Fibroblast of lung (primary cell): ENCODE measurements at regions not wholly inside any gene's neighbourhood (a gene's known extent, or its start where the extent isn't known, plus 50 kb on each side); places are given as distances from the start of the nearest gene placed in this dataset.

ENCODE experiments used
- DNase-seq, 2 donors: peaks; one replicate each; pipeline versions ENCODE4 v3.0.0 to v3.0.0-alpha.2; 2010; ENCODE audit warnings: low read depth in 2 of 2
- H2AFZ ChIP-seq: 2 replicates; pipeline ENCODE4 v1.5.1; 2012; ENCODE audit warnings: low read length, control low read depth, inconsistent platforms
- H3K27ac ChIP-seq: 2 replicates; pipeline ENCODE4 v1.5.1; 2011; ENCODE audit warnings: low read length, control low read depth; ENCODE audit not compliant: insufficient read depth
- H3K27me3 ChIP-seq: 2 replicates; pipeline ENCODE4 v1.5.1; 2011; ENCODE audit warnings: mild to moderate bottlenecking, low read length; ENCODE audit not compliant: control insufficient read depth, insufficient read depth
- H3K36me3 ChIP-seq: 2 replicates; pipeline ENCODE4 v1.5.1; 2011; ENCODE audit warnings: low read length; ENCODE audit not compliant: control insufficient read depth, insufficient read depth
- H3K4me1 ChIP-seq: 2 replicates; pipeline ENCODE4 v1.5.1; 2011; ENCODE audit warnings: low read length; ENCODE audit not compliant: control insufficient read depth, insufficient read depth; ENCODE audit errors: extremely low read depth
- H3K4me2 ChIP-seq: 2 replicates; pipeline ENCODE4 v1.5.1; 2011; ENCODE audit warnings: low read length, control low read depth; ENCODE audit not compliant: insufficient read depth; ENCODE audit errors: extremely low read depth
- H3K4me3 ChIP-seq, 4 experiments: fragments of 200-600 bp in 1 of 4; sonication (generic) in 1 of 4; replicated peaks in 1 of 4; 2 replicates each; pipeline ENCODE4 v1.5.1; 2011 to 2016; ENCODE audit warnings: low read length in 4 of 4, low read depth in 3 of 4, mild to moderate bottlenecking in 3 of 4, control low read depth in 2 of 4, inconsistent platforms in 1 of 4, mixed read lengths in 1 of 4; ENCODE audit not compliant: insufficient read depth in 1 of 4; ENCODE audit errors: control extremely low read depth in 1 of 4
- H3K79me2 ChIP-seq: 2 replicates; pipeline ENCODE4 v1.5.1; 2012; ENCODE audit warnings: mild to moderate bottlenecking, low read length, inconsistent platforms; ENCODE audit not compliant: control insufficient read depth, insufficient read depth
- H3K9ac ChIP-seq: 2 replicates; pipeline ENCODE4 v1.5.1; 2011; ENCODE audit warnings: mild to moderate bottlenecking, low read length, control low read depth; ENCODE audit not compliant: insufficient read depth
- H3K9me3 ChIP-seq: 2 replicates; pipeline ENCODE4 v1.5.1; 2012; ENCODE audit warnings: low read depth, low read length; ENCODE audit not compliant: control insufficient read depth, insufficient read depth
- H4K20me1 ChIP-seq: 2 replicates; pipeline ENCODE4 v1.5.1; 2011; ENCODE audit warnings: low read length; ENCODE audit not compliant: control insufficient read depth, insufficient read depth; ENCODE audit errors: extremely low read depth
- CTCF ChIP-seq, 2 donors: IDR thresholded peaks in 1 of 2; conservative IDR thresholded peaks in 1 of 2; 1 replicate in 1 of 2; 2 replicates in 1 of 2; pipeline ENCODE4 v1.5.1; 2011 to 2012; ENCODE audit warnings: low read length in 2 of 2, control low read depth in 1 of 2, inconsistent platforms in 1 of 2, low read depth in 1 of 2, mild to moderate bottlenecking in 1 of 2
- EZH2 ChIP-seq: IDR thresholded peaks from 2 replicates; pipeline ENCODE4 v1.5.1; 2012; ENCODE audit warnings: low read length, control low read depth, mild to moderate bottlenecking; ENCODE audit errors: missing control alignments

- Histone ChIP-seq H3K36me3 (no peaks in the 10 kb centered on the region), H3K4me3 (no peak overlapping the region), H2AFZ (no peak overlapping the region), H3K4me1 (no peaks in the 10 kb centered on the region), H4K20me1 (no peaks in the 10 kb centered on the region), H3K27ac (no peak overlapping the region), H3K79me2 (no peaks in the 10 kb centered on the region), H3K9me3 (no peaks in the 10 kb centered on the region), H3K27me3 (no peaks in the 10 kb centered on the region), H3K4me2 (no peak overlapping the region), H3K9ac (no peak overlapping the region)
- DNase-seq, result no peak
- TF ChIP-seq CTCF (conservative IDR thresholded peaks at IDR 0.05 in 1 of 2, IDR thresholded peaks at IDR 0.05 in 1 of 2; ENCODE audit: low read depth in 1 of 2, low read length in 2 of 2), result no peak
- no peak for TF ChIP-seq EZH2
These were observed 54.1 kb upstream of the ACYP2 start for GRCh38 chr2:54061272-54061671.

- Histone ChIP-seq H2AFZ (no peak overlapping the region), H3K9ac (no peak overlapping the region), H3K4me3 (no peak overlapping the region), H3K9me3 (no peaks in the 10 kb centered on the region), H3K27ac (no peak overlapping the region), H4K20me1 (no peaks in the 10 kb centered on the region), H3K27me3 (no peaks in the 10 kb centered on the region), H3K79me2 (no peaks in the 10 kb centered on the region), H3K36me3 (no peaks in the 10 kb centered on the region), H3K4me1 (no peaks in the 10 kb centered on the region), H3K4me2 (no peak overlapping the region)
- no peak for DNase-seq
- TF ChIP-seq CTCF (conservative IDR thresholded peaks at IDR 0.05 in 1 of 2, IDR thresholded peaks at IDR 0.05 in 1 of 2; ENCODE audit: low read depth in 1 of 2, low read length in 2 of 2), result no peak
- TF ChIP-seq EZH2, result no peak
These were observed 55.4 kb upstream of the ACYP2 start for GRCh38 chr2:54059986-54060385.

- H3K27ac ChIP-seq, result no peak overlapping the region
- TF ChIP-seq EZH2, result no peak
- TF ChIP-seq CTCF (conservative IDR thresholded peaks at IDR 0.05 in 1 of 2, IDR thresholded peaks at IDR 0.05 in 1 of 2; ENCODE audit: low read depth in 1 of 2, low read length in 2 of 2), result no peak
- no peaks in the 10 kb centered on the region for H4K20me1 ChIP-seq
- no peak for DNase-seq
- no peak overlapping the region for H2AFZ ChIP-seq
- H3K79me2 ChIP-seq, result no peaks in the 10 kb centered on the region
- H3K4me3 ChIP-seq, result no peak overlapping the region
- no peaks in the 10 kb centered on the region for H3K4me1 ChIP-seq
- H3K27me3 ChIP-seq, result no peaks in the 10 kb centered on the region
- no peak overlapping the region for H3K9ac ChIP-seq
- no peak overlapping the region for H3K4me2 ChIP-seq
- H3K9me3 ChIP-seq, result no peaks in the 10 kb centered on the region
- H3K36me3 ChIP-seq, result no peaks in the 10 kb centered on the region
These were observed 55.9 kb upstream of the ACYP2 start for GRCh38 chr2:54059504-54059903.
